ENCODE measurements at regions not wholly inside any gene's neighbourhood (a gene's known extent, or its start where the extent isn't known, plus 50 kb on each side); places are given as distances from the start of the nearest gene placed in this dataset.

- Mint-ChIP-seq H3K4me3 (ENCODE audit: unreplicated experiment) (no peak overlapping the region), H3K4me1 (ENCODE audit: low read depth, unreplicated experiment) (peaks cover 6% of the 10 kb centered on the region), H3K9me3 (ENCODE audit: unreplicated experiment) (peaks cover 2% of the 10 kb centered on the region), H3K27me3 (ENCODE audit: unreplicated experiment) (peaks cover 7% of the 10 kb centered on the region), H3K36me3 (ENCODE audit: unreplicated experiment) (no peaks in the 10 kb centered on the region), H3K27ac (ENCODE audit: unreplicated experiment) (no peak overlapping the region)
- TF ChIP-seq CTCF (IDR thresholded peaks at IDR 0.05; ENCODE audit: partially characterized antibody, unreplicated experiment) = peak; percentile 96
- peak; percentile 95 for DNase-seq
Measured at GRCh38 chr3:14261229-14261628, 82.6 kb downstream of the LSM3 start.

GRCh38 chr3:14262212-14262611 is 83.6 kb downstream of the LSM3 start:
- no peak for DNase-seq
- H3K27me3 Mint-ChIP-seq (ENCODE audit: unreplicated experiment) = peaks cover 7% of the 10 kb centered on the region
- no peak overlapping the region for H3K27ac Mint-ChIP-seq (ENCODE audit: unreplicated experiment)
- peaks cover 4% of the 10 kb centered on the region for H3K9me3 Mint-ChIP-seq (ENCODE audit: unreplicated experiment)
- no peaks in the 10 kb centered on the region for H3K36me3 Mint-ChIP-seq (ENCODE audit: unreplicated experiment)
- H3K4me3 Mint-ChIP-seq (ENCODE audit: unreplicated experiment) = no peak overlapping the region
- TF ChIP-seq CTCF (IDR thresholded peaks at IDR 0.05; ENCODE audit: partially characterized antibody, unreplicated experiment) = no peak
- peaks cover 10% of the 10 kb centered on the region for H3K4me1 Mint-ChIP-seq (ENCODE audit: low read depth, unreplicated experiment)

GRCh38 chr3:14262867-14263266 is 84.2 kb downstream of the LSM3 start:
- H3K4me1 Mint-ChIP-seq (ENCODE audit: low read depth, unreplicated experiment) = peaks cover 16% of the 10 kb centered on the region
- peak overlapping the region; percentile 8 for H3K27ac Mint-ChIP-seq (ENCODE audit: unreplicated experiment)
- TF ChIP-seq CTCF (IDR thresholded peaks at IDR 0.05; ENCODE audit: partially characterized antibody, unreplicated experiment) = no peak
- H3K4me3 Mint-ChIP-seq (ENCODE audit: unreplicated experiment) = no peak overlapping the region
- H3K36me3 Mint-ChIP-seq (ENCODE audit: unreplicated experiment) = no peaks in the 10 kb centered on the region
- H3K9me3 Mint-ChIP-seq (ENCODE audit: unreplicated experiment) = peaks cover 7% of the 10 kb centered on the region
- no peak for DNase-seq
- H3K27me3 Mint-ChIP-seq (ENCODE audit: unreplicated experiment) = peaks cover 10% of the 10 kb centered on the region

- no peaks in the 10 kb centered on the region for H3K36me3 Mint-ChIP-seq (ENCODE audit: unreplicated experiment)
- peaks cover 7% of the 10 kb centered on the region for H3K9me3 Mint-ChIP-seq (ENCODE audit: unreplicated experiment)
- DNase-seq = no peak
- no peak overlapping the region for H3K27ac Mint-ChIP-seq (ENCODE audit: unreplicated experiment)
- H3K4me3 Mint-ChIP-seq (ENCODE audit: unreplicated experiment) = no peak overlapping the region
- peaks cover 10% of the 10 kb centered on the region for H3K27me3 Mint-ChIP-seq (ENCODE audit: unreplicated experiment)
- H3K4me1 Mint-ChIP-seq (ENCODE audit: low read depth, unreplicated experiment) = peaks cover 18% of the 10 kb centered on the region
- no peak for TF ChIP-seq CTCF (IDR thresholded peaks at IDR 0.05; ENCODE audit: partially characterized antibody, unreplicated experiment)
Measured at GRCh38 chr3:14263317-14264005, 84.8 kb downstream of the LSM3 start.

GRCh38 chr3:14265246-14265962 is 86.8 kb downstream of the LSM3 start:
- Mint-ChIP-seq H3K4me3 (ENCODE audit: unreplicated experiment) (no peak overlapping the region), H3K4me1 (ENCODE audit: low read depth, unreplicated experiment) (peaks cover 19% of the 10 kb centered on the region), H3K36me3 (ENCODE audit: unreplicated experiment) (no peaks in the 10 kb centered on the region), H3K9me3 (ENCODE audit: unreplicated experiment) (peaks cover 7% of the 10 kb centered on the region), H3K27me3 (ENCODE audit: unreplicated experiment) (peaks cover 10% of the 10 kb centered on the region), H3K27ac (ENCODE audit: unreplicated experiment) (no peak overlapping the region)
- DNase-seq = no peak
- TF ChIP-seq CTCF (IDR thresholded peaks at IDR 0.05; ENCODE audit: partially characterized antibody, unreplicated experiment) = no peak

Data from glutamatergic neuron (in vitro differentiated cells).